Thyroid gland (tissue), 4 donors: ENCODE measurements at regions not wholly inside any gene's neighbourhood (a gene's known extent, or its start where the extent isn't known, plus 50 kb on each side); places are given as distances from the start of the nearest gene placed in this dataset.

Experiments
- DNase-seq, 2 donors: peaks; one replicate each; pipeline ENCODE4 v3.0.0-alpha.2; 2019
- H3K27ac ChIP-seq, 3 donors: fragments of 200-600 bp; sonication (generic); 1 replicate in 2 of 3; 2 replicates in 1 of 3; pipeline ENCODE4 v1.5.1; 2016 to 2019; ENCODE audit warnings: mild to moderate bottlenecking in 1 of 3, moderate library complexity in 1 of 3
- H3K27me3 ChIP-seq: fragments of 200-600 bp; sonication (generic); one replicate; pipeline ENCODE4 v1.5.1; 2019
- H3K36me3 ChIP-seq, 2 donors: fragments of 200-600 bp; sonication (generic); one replicate each; pipeline ENCODE4 v1.5.1; 2016 to 2019
- H3K4me1 ChIP-seq, 2 donors: fragments of 200-600 bp; sonication (generic); one replicate each; pipeline ENCODE4 v1.5.1; 2017 to 2019
- H3K4me3 ChIP-seq, 3 donors: fragments of 200-600 bp; sonication (generic); replicated peaks in 1 of 3; 1 replicate in 2 of 3; 2 replicates in 1 of 3; pipeline ENCODE4 v1.5.1; 2016; ENCODE audit warnings: mild to moderate bottlenecking in 1 of 3
- H3K9me3 ChIP-seq: fragments of 200-600 bp; sonication (generic); one replicate; pipeline ENCODE4 v1.5.1; 2017
- POLR2A ChIP-seq, 2 donors: fragments of 450-650 bp; IDR thresholded peaks; one replicate each; pipeline ENCODE4 v1.6.1; 2017; ENCODE audit warnings: antibody characterized with exemption in 2 of 2, mild to moderate bottlenecking in 2 of 2, moderate library complexity in 1 of 2
- WGBS, 2 donors: methylation state at CpG; one replicate each; pipeline ENCODE4 v1.1.5; 2017; 5-methylcytosine and 5-hydroxymethylcytosine counted together
- intact Hi-C: fragments of 100-400 bp; cut with DNase I; formaldehyde crosslinking; loops from one replicate; pipeline ENCODE4 v1.15.1; 2023
- TF ChIP-seq, protein P1 (sequence below), 6 experiments: fragments of 200-600 bp in 3 of 6; fragments of 450-650 bp in 3 of 6; sonication (generic) in 3 of 6; IDR thresholded peaks; one replicate each; pipeline ENCODE4 v1.5.1; 2016 to 2019; ENCODE audit warnings: antibody characterized with exemption in 6 of 6, mild to moderate bottlenecking in 2 of 6, inconsistent platforms in 1 of 6, moderate library complexity in 1 of 6

DNA sequence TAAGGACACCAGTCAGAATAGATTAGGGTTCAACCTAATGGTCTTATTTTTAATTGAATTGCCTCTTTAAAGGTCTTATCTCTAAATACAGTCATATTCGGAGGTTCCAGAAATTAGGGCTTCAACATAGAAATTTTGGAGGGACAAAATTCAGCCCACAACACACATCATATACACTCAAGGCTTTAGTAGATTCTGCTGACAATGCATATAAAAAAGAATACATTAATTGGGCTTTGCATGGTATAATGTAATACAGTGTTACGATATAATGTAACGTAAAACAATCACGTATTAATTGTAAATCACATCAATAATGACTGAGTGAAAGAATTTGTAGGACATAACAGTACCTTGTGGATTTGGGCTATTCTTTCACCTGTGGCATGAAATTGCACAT lies 787.8 kb downstream of the STIM2 start:
- Histone ChIP-seq H3K36me3 (no peaks in the 10 kb centered on the region), H3K27ac (no peak overlapping the region), H3K4me1 (no peaks in the 10 kb centered on the region), H3K27me3 (no peaks in the 10 kb centered on the region), H3K4me3 (no peak overlapping the region), H3K9me3 (no peaks in the 10 kb centered on the region)
- DNase-seq = no peak
- WGBS, 2 donors = 92 to 94% methylated on average over 4 of the region's 4 CpGs
- intact Hi-C loops = no loop called here
- no peak for TF ChIP-seq POLR2A (IDR thresholded peaks at IDR 0.05)
- TF ChIP-seq, protein P1, sequence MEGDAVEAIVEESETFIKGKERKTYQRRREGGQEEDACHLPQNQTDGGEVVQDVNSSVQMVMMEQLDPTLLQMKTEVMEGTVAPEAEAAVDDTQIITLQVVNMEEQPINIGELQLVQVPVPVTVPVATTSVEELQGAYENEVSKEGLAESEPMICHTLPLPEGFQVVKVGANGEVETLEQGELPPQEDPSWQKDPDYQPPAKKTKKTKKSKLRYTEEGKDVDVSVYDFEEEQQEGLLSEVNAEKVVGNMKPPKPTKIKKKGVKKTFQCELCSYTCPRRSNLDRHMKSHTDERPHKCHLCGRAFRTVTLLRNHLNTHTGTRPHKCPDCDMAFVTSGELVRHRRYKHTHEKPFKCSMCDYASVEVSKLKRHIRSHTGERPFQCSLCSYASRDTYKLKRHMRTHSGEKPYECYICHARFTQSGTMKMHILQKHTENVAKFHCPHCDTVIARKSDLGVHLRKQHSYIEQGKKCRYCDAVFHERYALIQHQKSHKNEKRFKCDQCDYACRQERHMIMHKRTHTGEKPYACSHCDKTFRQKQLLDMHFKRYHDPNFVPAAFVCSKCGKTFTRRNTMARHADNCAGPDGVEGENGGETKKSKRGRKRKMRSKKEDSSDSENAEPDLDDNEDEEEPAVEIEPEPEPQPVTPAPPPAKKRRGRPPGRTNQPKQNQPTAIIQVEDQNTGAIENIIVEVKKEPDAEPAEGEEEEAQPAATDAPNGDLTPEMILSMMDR (IDR thresholded peaks at IDR 0.05) = no peak

GRCh38 chr4:27662426-27662825 lies 801.8 kb downstream of the STIM2 start:
- intact Hi-C loops = no loop called here
- Histone ChIP-seq H3K4me1 (no peaks in the 10 kb centered on the region), H3K9me3 (no peaks in the 10 kb centered on the region), H3K36me3 (no peaks in the 10 kb centered on the region), H3K27me3 (no peaks in the 10 kb centered on the region), H3K4me3 (no peak overlapping the region), H3K27ac (no peak overlapping the region)
- no peak for DNase-seq
- 47 to 48% methylated on average over 3 of the region's 3 CpGs for WGBS, 2 donors
- TF ChIP-seq POLR2A (IDR thresholded peaks at IDR 0.05) = no peak
- TF ChIP-seq, protein P1 (IDR thresholded peaks at IDR 0.05) = no peak

- TF ChIP-seq POLR2A (IDR thresholded peaks at IDR 0.05) = no peak
- TF ChIP-seq, protein P1 (IDR thresholded peaks at IDR 0.05) = no peak
- 46 to 52% methylated on average over 3 of the region's 3 CpGs for WGBS, 2 donors
- intact Hi-C loops = no loop called here
These were observed 806.3 kb downstream of the STIM2 start for GRCh38 chr4:27666943-27667342.

DNA sequence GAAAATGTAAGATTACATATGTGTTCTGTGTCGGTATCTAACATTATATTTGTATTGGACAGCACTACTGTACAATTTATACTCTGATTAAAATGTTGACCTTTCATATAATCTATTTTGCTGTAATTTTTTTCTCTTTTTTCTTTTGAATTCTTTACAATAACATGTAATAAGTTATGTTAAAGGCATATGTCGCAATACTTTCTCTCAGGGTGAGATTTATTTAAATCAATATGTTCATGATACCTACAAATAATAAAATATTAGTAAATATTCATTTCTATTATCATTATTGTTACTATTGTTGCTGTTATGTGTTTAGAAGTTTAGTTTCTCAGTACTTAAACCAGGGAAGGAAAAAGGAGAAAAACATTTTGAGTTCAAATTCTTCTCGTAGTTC lies 807.4 kb downstream of the STIM2 start:
- DNase-seq = no peak
- 91 to 93% methylated on average over 3 of the region's 3 CpGs for WGBS, 2 donors
- H3K4me3 ChIP-seq = no peak overlapping the region
- intact Hi-C loops = no loop called here
- H3K27me3 ChIP-seq = no peaks in the 10 kb centered on the region
- H3K27ac ChIP-seq = no peak overlapping the region
- no peaks in the 10 kb centered on the region for H3K4me1 ChIP-seq
- no peaks in the 10 kb centered on the region for H3K9me3 ChIP-seq
- H3K36me3 ChIP-seq = no peaks in the 10 kb centered on the region
- TF ChIP-seq, protein P1 (IDR thresholded peaks at IDR 0.05) = no peak
- no peak for TF ChIP-seq POLR2A (IDR thresholded peaks at IDR 0.05)

More at GRCh38 chr4:27666943-27667342, 806.3 kb downstream of the STIM2 start:
- no peaks in the 10 kb centered on the region for H3K36me3 ChIP-seq
- no peak overlapping the region for H3K27ac ChIP-seq
- H3K27me3 ChIP-seq = no peaks in the 10 kb centered on the region
- no peak overlapping the region for H3K4me3 ChIP-seq
- H3K4me1 ChIP-seq = no peaks in the 10 kb centered on the region
- no peak for DNase-seq
- no peaks in the 10 kb centered on the region for H3K9me3 ChIP-seq

GRCh38 chr4:27678027-27678426 lies 817.4 kb downstream of the STIM2 start:
- no peaks in the 10 kb centered on the region for H3K9me3 ChIP-seq
- no peak for DNase-seq
- intact Hi-C loops = no loop called here
- TF ChIP-seq, protein P1 (IDR thresholded peaks at IDR 0.05) = no peak
- no peak for TF ChIP-seq POLR2A (IDR thresholded peaks at IDR 0.05)
- no peaks in the 10 kb centered on the region for H3K27me3 ChIP-seq
- no peak overlapping the region for H3K4me3 ChIP-seq
- H3K4me1 ChIP-seq = no peaks in the 10 kb centered on the region
- no peak overlapping the region for H3K27ac ChIP-seq
- H3K36me3 ChIP-seq = no peaks in the 10 kb centered on the region
- 75 to 90% methylated on average over 1 of the region's 1 CpG for WGBS, 2 donors
